ENCODE measurements at regions not wholly inside any gene's neighbourhood (a gene's known extent, or its start where the extent isn't known, plus 50 kb on each side); places are given as distances from the start of the nearest gene placed in this dataset.
"Not testable (repeated sequence)": the region's sequence is repeated elsewhere in the genome, so short reads cannot be mapped to it uniquely, and the experiment has no call there.

DNA sequence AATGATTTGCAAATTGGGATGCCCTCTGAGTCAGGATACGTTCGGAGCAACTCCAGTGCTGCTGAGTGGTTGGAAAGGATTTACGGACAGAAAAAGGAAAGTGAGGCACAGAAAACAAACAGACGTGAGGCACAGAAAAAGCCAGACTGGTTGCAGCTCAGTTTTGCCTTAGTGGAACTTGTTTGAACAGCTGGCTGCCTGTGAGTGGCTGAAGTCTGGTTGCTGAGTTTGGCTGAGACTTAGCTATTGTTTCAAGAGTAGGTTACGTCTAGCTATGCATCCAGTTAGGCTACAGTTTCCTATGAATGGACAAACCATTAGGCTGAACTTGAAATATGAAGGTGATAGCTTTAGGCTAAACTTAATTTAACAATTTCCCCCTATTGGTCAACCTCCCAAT, 256.6 kb downstream of the VAPA start:
- H3K9me3 ChIP-seq = no peaks in the 10 kb centered on the region
- DNase-seq (ENCODE audit: low spot score in 2 of 2) = no peak
- no peak overlapping the region for H3K27ac ChIP-seq
- TF ChIP-seq, protein P1, sequence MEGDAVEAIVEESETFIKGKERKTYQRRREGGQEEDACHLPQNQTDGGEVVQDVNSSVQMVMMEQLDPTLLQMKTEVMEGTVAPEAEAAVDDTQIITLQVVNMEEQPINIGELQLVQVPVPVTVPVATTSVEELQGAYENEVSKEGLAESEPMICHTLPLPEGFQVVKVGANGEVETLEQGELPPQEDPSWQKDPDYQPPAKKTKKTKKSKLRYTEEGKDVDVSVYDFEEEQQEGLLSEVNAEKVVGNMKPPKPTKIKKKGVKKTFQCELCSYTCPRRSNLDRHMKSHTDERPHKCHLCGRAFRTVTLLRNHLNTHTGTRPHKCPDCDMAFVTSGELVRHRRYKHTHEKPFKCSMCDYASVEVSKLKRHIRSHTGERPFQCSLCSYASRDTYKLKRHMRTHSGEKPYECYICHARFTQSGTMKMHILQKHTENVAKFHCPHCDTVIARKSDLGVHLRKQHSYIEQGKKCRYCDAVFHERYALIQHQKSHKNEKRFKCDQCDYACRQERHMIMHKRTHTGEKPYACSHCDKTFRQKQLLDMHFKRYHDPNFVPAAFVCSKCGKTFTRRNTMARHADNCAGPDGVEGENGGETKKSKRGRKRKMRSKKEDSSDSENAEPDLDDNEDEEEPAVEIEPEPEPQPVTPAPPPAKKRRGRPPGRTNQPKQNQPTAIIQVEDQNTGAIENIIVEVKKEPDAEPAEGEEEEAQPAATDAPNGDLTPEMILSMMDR (IDR thresholded peaks at IDR 0.05) = no peak
- no peak for TF ChIP-seq POLR2AphosphoS5 (IDR thresholded peaks at IDR 0.05)
- no peak for TF ChIP-seq POLR2A (IDR thresholded peaks at IDR 0.05)
- H3K4me1 ChIP-seq = no peaks in the 10 kb centered on the region
- intact Hi-C loops (cut with DNase I; ENCODE audit: low total_unique reads) = no loop called here
- H3K36me3 ChIP-seq = no peaks in the 10 kb centered on the region
- H3K4me3 ChIP-seq = no peak overlapping the region
- H3K27me3 ChIP-seq = no peaks in the 10 kb centered on the region

DNA sequence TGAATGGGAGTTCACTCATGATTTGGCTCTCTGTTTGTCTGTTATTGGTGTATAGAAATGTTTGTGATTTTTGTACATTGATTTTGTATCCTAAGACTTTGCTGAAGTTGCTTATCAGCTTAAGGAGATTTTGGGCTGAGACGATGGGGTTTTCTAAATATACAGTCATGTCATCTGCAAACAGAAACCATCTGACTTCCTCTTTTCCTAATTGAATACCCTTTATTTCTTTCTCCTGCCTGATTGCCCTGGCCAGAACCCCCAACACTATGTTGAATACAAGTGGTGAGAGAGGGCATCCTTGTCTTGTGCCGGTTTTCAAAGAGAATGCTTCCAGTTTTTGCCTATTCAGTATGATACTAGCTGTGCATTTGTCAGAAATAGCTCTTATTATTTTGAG, 261.5 kb downstream of the VAPA start:
- H3K27ac ChIP-seq, H3K27me3 ChIP-seq: not testable (repeated sequence)

DNA sequence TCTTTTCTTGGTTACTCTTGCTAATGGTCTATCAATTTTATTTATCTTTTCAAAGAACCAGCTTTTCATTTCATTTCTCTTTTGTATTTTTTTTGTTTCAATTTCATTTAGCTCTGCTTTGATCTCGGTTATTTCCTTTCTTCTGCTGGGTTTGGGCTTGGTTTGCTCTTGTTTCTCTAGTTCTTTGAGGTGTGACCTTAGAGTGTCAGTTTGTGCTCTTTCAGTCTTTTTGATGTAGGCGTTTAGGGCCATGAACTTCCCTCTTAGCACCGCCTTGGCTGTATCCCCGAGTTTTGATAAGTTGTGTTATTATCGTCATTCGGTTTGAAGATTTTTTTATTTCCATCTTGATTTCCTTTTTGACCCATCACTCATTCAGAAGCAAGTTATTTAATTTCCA, 265.5 kb downstream of the VAPA start:
- H3K4me1 ChIP-seq; H3K36me3 ChIP-seq; intact Hi-C loops (cut with DNase I; ENCODE audit: low total_unique reads); H3K27me3 ChIP-seq; H3K27ac ChIP-seq; DNase-seq (ENCODE audit: low spot score in 2 of 2); H3K4me3 ChIP-seq; H3K9me3 ChIP-seq: not testable (repeated sequence)

More for the DNA sequence above, 261.5 kb downstream of the VAPA start:
- intact Hi-C loops (cut with DNase I; ENCODE audit: low total_unique reads); H3K9me3 ChIP-seq; H3K4me3 ChIP-seq; H3K36me3 ChIP-seq; H3K4me1 ChIP-seq; DNase-seq (ENCODE audit: low spot score in 2 of 2): not testable (repeated sequence)

DNA sequence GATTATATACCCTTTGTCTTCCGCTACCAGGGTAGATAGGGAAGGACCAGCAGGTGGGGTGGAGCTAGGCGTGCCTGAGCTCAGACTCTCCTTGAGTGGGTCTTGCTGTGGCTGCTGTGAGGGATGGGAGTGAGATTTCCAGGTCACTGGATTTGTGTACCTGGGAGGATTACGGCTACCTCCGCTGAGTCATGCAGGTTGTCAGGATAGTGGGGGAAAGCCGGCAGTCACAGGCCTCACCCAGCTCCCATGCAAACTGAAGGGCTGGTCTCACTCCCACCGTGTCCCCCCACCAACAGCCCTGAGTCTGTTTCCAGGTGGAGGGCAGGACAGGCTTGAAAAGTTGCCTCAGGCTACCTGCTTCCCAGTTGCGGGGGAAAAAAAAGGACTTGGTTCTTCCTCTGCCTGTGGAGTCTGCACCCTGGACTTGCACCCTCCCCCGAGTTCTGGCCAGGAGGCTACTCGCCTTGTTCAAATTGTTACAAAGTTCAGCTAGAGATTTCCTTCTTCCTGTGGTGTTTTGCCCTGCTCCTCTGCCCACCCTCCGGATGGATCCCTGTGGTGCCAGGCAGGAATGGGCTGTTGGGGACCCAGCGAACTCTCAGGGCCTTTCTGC, 268.3 kb downstream of the VAPA start:
- TF ChIP-seq, protein P1 (IDR thresholded peaks at IDR 0.05) = no peak
- no peak overlapping the region for H3K4me3 ChIP-seq
- intact Hi-C loops (cut with DNase I; ENCODE audit: low total_unique reads) = no loop called here
- no peaks in the 10 kb centered on the region for H3K4me1 ChIP-seq
- no peaks in the 10 kb centered on the region for H3K27me3 ChIP-seq
- H3K36me3 ChIP-seq = no peaks in the 10 kb centered on the region
- H3K27ac ChIP-seq = no peak overlapping the region
- no peak for DNase-seq (ENCODE audit: low spot score in 2 of 2)
- no peaks in the 10 kb centered on the region for H3K9me3 ChIP-seq

DNA sequence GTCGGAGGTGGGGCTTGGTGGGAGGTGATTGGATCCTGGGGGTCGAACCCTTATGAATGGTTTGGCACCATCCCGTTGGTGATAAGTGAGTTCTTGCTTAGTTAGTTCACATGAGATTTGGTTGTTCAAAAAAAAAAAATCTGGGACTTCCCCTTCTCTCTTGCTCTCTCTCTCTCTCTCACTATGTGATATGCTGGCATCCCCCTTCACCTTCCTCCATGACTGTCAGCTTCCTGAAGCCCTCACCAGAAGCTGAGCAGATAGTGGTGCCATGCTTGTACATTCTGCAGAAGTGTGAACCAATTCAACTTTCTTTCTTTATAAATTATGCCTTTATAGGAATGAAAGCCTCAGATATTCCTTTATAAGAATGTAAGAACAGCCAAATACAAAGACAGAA, 269.7 kb upstream of the APCDD1 start:
- Histone ChIP-seq H3K4me3 (no peak overlapping the region), H3K4me1 (no peaks in the 10 kb centered on the region), H3K27ac (no peak overlapping the region), H3K36me3 (no peaks in the 10 kb centered on the region), H3K27me3 (no peaks in the 10 kb centered on the region), H3K9me3 (no peaks in the 10 kb centered on the region)
- intact Hi-C loops (cut with DNase I; ENCODE audit: low total_unique reads) = no loop called here
- DNase-seq (ENCODE audit: low spot score in 2 of 2) = no peak
- TF ChIP-seq POLR2AphosphoS5 (IDR thresholded peaks at IDR 0.05) (no peak), POLR2A (IDR thresholded peaks at IDR 0.05) (no peak)
- TF ChIP-seq, protein P1 (IDR thresholded peaks at IDR 0.05) = no peak

DNA sequence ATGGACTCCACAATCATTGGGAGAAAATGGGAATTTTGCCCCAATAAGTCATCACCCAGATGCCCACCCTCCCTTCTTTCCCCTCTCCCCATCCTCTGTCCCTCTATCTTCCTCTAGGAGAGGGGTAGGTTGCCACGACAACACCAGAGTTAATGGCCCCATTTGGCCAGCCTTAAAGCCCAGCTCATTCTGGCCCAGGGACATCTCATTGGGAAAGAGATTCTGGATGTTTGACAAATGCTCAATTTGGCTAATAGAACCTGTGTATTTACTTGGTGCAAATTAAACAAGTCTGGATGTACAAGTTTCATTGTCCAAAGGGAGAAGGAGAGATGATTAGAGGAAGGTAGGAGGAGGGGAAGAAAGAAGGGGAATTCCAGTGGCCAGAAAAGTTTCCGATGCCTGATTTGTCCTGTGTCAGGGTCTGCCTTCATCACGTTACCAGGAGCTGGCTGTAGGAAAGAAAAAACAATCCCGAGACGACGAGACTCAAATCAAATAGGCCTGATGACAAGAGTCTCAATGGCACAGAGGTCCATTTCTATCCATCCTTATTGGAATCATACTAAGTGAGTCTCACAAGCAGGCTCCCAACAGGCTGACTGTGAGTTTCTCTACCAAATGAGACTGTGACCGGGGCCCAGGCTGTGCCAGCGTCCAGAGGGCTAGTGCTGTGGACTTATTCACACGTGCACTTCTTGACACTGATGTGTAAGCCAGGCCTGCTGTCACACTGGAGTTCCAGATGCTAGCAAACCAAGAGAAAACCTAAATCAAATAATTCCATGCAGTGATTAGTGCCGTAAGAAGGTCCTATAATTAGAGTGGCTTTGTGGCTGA, 265.2 kb upstream of the APCDD1 start:
- Histone ChIP-seq H3K27ac (no peak overlapping the region), H3K27me3 (no peaks in the 10 kb centered on the region), H3K4me1 (no peaks in the 10 kb centered on the region), H3K9me3 (no peaks in the 10 kb centered on the region), H3K36me3 (no peaks in the 10 kb centered on the region), H3K4me3 (no peak overlapping the region)
- no peak for DNase-seq (ENCODE audit: low spot score in 2 of 2)
- TF ChIP-seq POLR2AphosphoS5 (IDR thresholded peaks at IDR 0.05) (no peak), POLR2A (IDR thresholded peaks at IDR 0.05) (no peak)
- TF ChIP-seq, protein P1 (IDR thresholded peaks at IDR 0.05) = no peak
- intact Hi-C loops (cut with DNase I; ENCODE audit: low total_unique reads) = no loop called here

Measured in breast epithelium (tissue), 4 donors.